ENCODE measurements at regions not wholly inside any gene's neighbourhood (a gene's known extent, or its start where the extent isn't known, plus 50 kb on each side); places are given as distances from the start of the nearest gene placed in this dataset.

DNA sequence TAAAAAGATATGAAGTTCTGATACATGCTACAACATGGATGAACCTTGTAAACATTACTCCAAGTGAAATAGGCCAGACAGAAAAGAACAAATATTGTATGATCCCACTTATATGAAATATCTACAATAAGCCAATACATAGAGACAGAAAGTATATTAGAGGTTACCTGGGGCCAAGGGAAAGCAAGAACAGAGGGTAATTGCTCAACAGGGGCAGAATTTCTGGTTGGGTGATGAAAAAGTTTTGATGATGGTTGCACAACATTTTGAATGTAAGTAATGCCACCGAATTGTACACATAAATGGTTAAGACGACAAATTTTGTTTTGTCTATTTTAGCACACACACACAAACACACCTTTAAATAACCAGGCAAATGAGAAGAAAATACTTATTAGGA is 268.4 kb downstream of the FOXO1 start:
- intact Hi-C loops (cut with micrococcal nuclease) = no loop called here
- no peaks in the 10 kb centered on the region for H3K79me2 ChIP-seq (ENCODE audit: insufficient read depth, low read length)
- Mint-ChIP-seq H3K36me3 (peaks cover 4 to 8% of the 10 kb centered on the region in 2 donors), H3K27ac (peak overlapping the region in 4 of 7 donors; percentile 1 to 81 (median 38)), H3K4me1 (peaks cover 58% of the 10 kb centered on the region), H3K4me3 (peak overlapping the region in 1 of 2 donors; percentile 35), H3K9me3 (peaks cover 0 to 2% (median 0%) of the 10 kb centered on the region in 7 donors), H3K27me3 (ENCODE audit: low read depth in 3 of 3) (peaks cover 0 to 2% (median 1%) of the 10 kb centered on the region in 3 donors)
- H3K27me3 ChIP-seq (ENCODE audit: control insufficient read depth in 2 of 2, insufficient read depth in 2 of 2, low read length in 2 of 2) = no peaks in the 10 kb centered on the region
- no peaks in the 10 kb centered on the region for H4K20me1 ChIP-seq (ENCODE audit: insufficient read depth, low read length)
- peaks cover 47 to 52% of the 10 kb centered on the region in 2 donors for H3K4me1 ChIP-seq (ENCODE audit: control insufficient read depth in 1 of 2, insufficient read depth in 2 of 2, low read length in 2 of 2)
- no peak overlapping the region for H3K4me2 ChIP-seq (replicated peaks; ENCODE audit: extremely low read depth, low read length, poor library complexity, severe bottlenecking)
- no peaks in the 10 kb centered on the region for H3K36me3 ChIP-seq (replicated peaks in 1 of 2; ENCODE audit: control insufficient read depth in 1 of 2, insufficient read depth in 2 of 2, low read length in 2 of 2)
- H3K9ac ChIP-seq (ENCODE audit: insufficient read depth, low read length, poor library complexity, severe bottlenecking) = no peak overlapping the region
- TF ChIP-seq, protein P1, sequence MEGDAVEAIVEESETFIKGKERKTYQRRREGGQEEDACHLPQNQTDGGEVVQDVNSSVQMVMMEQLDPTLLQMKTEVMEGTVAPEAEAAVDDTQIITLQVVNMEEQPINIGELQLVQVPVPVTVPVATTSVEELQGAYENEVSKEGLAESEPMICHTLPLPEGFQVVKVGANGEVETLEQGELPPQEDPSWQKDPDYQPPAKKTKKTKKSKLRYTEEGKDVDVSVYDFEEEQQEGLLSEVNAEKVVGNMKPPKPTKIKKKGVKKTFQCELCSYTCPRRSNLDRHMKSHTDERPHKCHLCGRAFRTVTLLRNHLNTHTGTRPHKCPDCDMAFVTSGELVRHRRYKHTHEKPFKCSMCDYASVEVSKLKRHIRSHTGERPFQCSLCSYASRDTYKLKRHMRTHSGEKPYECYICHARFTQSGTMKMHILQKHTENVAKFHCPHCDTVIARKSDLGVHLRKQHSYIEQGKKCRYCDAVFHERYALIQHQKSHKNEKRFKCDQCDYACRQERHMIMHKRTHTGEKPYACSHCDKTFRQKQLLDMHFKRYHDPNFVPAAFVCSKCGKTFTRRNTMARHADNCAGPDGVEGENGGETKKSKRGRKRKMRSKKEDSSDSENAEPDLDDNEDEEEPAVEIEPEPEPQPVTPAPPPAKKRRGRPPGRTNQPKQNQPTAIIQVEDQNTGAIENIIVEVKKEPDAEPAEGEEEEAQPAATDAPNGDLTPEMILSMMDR (IDR thresholded peaks at IDR 0.05) = no peak
- H3K9me3 ChIP-seq (replicated peaks in 1 of 2; ENCODE audit: control insufficient read depth in 1 of 2, insufficient read depth in 1 of 2, low read length in 2 of 2) = no peaks in the 10 kb centered on the region
- DNase-seq = peak in 2 of 3 donors; percentile 46 to 50
- WGBS (ENCODE audit: insufficient coverage) = no CpG with 5 or more reads among the region's 2 CpGs
- H3K27ac ChIP-seq (ENCODE audit: low read depth in 1 of 2, low read length in 2 of 2) = peak overlapping the region in 1 of 2 donors; percentile 30
- no peak overlapping the region for H2AFZ ChIP-seq (ENCODE audit: insufficient read depth, low read depth, low read length, poor library complexity, severe bottlenecking)
- H3K4me3 ChIP-seq (replicated peaks in 1 of 3; ENCODE audit: low read depth in 2 of 3, low read length in 3 of 3) = no peak overlapping the region

DNA sequence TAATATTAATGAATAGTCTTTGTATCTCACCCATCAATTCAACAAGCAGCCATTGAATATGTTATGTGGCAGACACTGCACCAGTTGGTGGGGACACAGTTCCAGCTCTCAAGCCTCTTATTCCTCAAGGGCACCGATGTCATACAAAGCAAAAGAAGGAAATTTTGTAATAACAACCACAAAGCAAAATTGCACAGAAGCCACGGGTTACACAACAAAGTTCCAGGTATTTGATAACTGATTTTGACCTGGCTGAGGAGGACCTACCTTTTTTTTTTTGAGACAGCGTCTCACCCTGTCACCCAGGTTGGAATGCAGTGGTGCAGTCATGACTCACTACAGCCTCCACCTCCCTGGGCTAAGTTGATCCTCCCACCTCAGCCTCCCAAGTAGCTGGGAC is 266.7 kb downstream of the FOXO1 start:
- intact Hi-C loops (cut with micrococcal nuclease) = loop anchor here (5.0 to 10.0 kb wide), 2 partner anchors 265 to 268 kb away; partner anchors contain the start of gene FOXO1 (in 2 of the 2)
- peak; percentile 36 to 67 (median 39) for DNase-seq
- Histone ChIP-seq H3K4me1 (ENCODE audit: control insufficient read depth in 1 of 2, insufficient read depth in 2 of 2, low read length in 2 of 2) (peaks cover 58 to 65% of the 10 kb centered on the region in 2 donors), H3K27ac (ENCODE audit: low read depth in 1 of 2, low read length in 2 of 2) (peak overlapping the region in 1 of 2 donors; percentile 94), H3K79me2 (ENCODE audit: insufficient read depth, low read length) (no peaks in the 10 kb centered on the region), H3K9ac (ENCODE audit: insufficient read depth, low read length, poor library complexity, severe bottlenecking) (no peak overlapping the region), H4K20me1 (ENCODE audit: insufficient read depth, low read length) (no peaks in the 10 kb centered on the region), H3K36me3 (replicated peaks in 1 of 2; ENCODE audit: control insufficient read depth in 1 of 2, insufficient read depth in 2 of 2, low read length in 2 of 2) (no peaks in the 10 kb centered on the region), H3K9me3 (replicated peaks in 1 of 2; ENCODE audit: control insufficient read depth in 1 of 2, insufficient read depth in 1 of 2, low read length in 2 of 2) (no peaks in the 10 kb centered on the region), H3K27me3 (ENCODE audit: control insufficient read depth in 2 of 2, insufficient read depth in 2 of 2, low read length in 2 of 2) (no peaks in the 10 kb centered on the region), H3K4me3 (replicated peaks in 1 of 3; ENCODE audit: low read depth in 2 of 3, low read length in 3 of 3) (no peak overlapping the region), H2AFZ (ENCODE audit: insufficient read depth, low read depth, low read length, poor library complexity, severe bottlenecking) (no peak overlapping the region), H3K4me2 (replicated peaks; ENCODE audit: extremely low read depth, low read length, poor library complexity, severe bottlenecking) (peak overlapping the region; percentile 26)
- TF ChIP-seq, protein P1 (IDR thresholded peaks at IDR 0.05) = no peak
- H3K36me3 Mint-ChIP-seq = peaks cover 8 to 11% of the 10 kb centered on the region in 2 donors
- H3K9me3 Mint-ChIP-seq = peaks cover 0 to 2% (median 0%) of the 10 kb centered on the region in 7 donors
- H3K27ac Mint-ChIP-seq = peak overlapping the region; percentile 68 to 90 (median 84)
- H3K4me1 Mint-ChIP-seq = peaks cover 71% of the 10 kb centered on the region
- 0% methylated on average over 1 of the region's 3 CpGs for WGBS (ENCODE audit: insufficient coverage)
- H3K4me3 Mint-ChIP-seq = no peak overlapping the region
- H3K27me3 Mint-ChIP-seq (ENCODE audit: low read depth in 3 of 3) = peaks cover 0 to 1% (median 0%) of the 10 kb centered on the region in 3 donors
